Trophoblast cell (in vitro differentiated cells and primary cell): ENCODE measurements at regions not wholly inside any gene's neighbourhood (a gene's known extent, or its start where the extent isn't known, plus 50 kb on each side); places are given as distances from the start of the nearest gene placed in this dataset.

Experiments
- DNase-seq, 2 donors: peaks; one replicate each; pipeline ENCODE4 v3.0.0-alpha.2; 2016
- H2AFZ ChIP-seq: 2 replicates; pipeline ENCODE4 v1.6.1; 2013; ENCODE audit warnings: low read length, moderate library complexity, mild to moderate bottlenecking; ENCODE audit not compliant: insufficient read depth, poor library complexity
- H2AK5ac ChIP-seq: 2 replicates; pipeline ENCODE4 v1.6.1; 2013; ENCODE audit warnings: mild to moderate bottlenecking, low read length
- H2BK120ac ChIP-seq: 2 replicates; pipeline ENCODE4 v1.6.1; 2013; ENCODE audit warnings: low read length, mild to moderate bottlenecking, moderate library complexity; ENCODE audit not compliant: insufficient read depth, poor library complexity
- H2BK12ac ChIP-seq: 2 replicates; pipeline ENCODE4 v1.6.1; 2013; ENCODE audit warnings: mild to moderate bottlenecking, low read length, moderate library complexity
- H2BK5ac ChIP-seq: 2 replicates; pipeline ENCODE4 v1.6.1; 2013; ENCODE audit warnings: low read length, low read depth, moderate library complexity, mild to moderate bottlenecking; ENCODE audit not compliant: poor library complexity
- H3K14ac ChIP-seq: 2 replicates; pipeline ENCODE4 v1.6.1; 2013; ENCODE audit warnings: mild to moderate bottlenecking, low read length
- H3K18ac ChIP-seq: 2 replicates; pipeline ENCODE4 v1.6.1; 2013; ENCODE audit warnings: mild to moderate bottlenecking, low read length
- H3K23ac ChIP-seq: 2 replicates; pipeline ENCODE4 v1.6.1; 2013; ENCODE audit warnings: low read length
- H3K27ac ChIP-seq: 2 replicates; pipeline ENCODE4 v1.5.1; 2013; ENCODE audit warnings: low read depth, mild to moderate bottlenecking, inconsistent platforms, low read length, moderate library complexity
- H3K27me3 ChIP-seq: 2 replicates; pipeline ENCODE4 v1.6.1; 2013; ENCODE audit warnings: inconsistent platforms, mild to moderate bottlenecking, low read length, moderate library complexity; ENCODE audit not compliant: insufficient read depth
- H3K36me3 ChIP-seq, 2 experiments: 1 replicate in 1 of 2; 2 replicates in 1 of 2; pipeline ENCODE4 v1.6.1; 2013; ENCODE audit warnings: low read length in 2 of 2, mild to moderate bottlenecking in 2 of 2, moderate library complexity in 1 of 2; ENCODE audit not compliant: insufficient read depth in 2 of 2, control insufficient read depth in 1 of 2
- H3K4ac ChIP-seq: 2 replicates; pipeline ENCODE4 v1.6.1; 2013; ENCODE audit warnings: low read depth, mild to moderate bottlenecking, low read length, moderate library complexity
- H3K4me1 ChIP-seq, 2 experiments: 1 replicate in 1 of 2; 2 replicates in 1 of 2; pipeline ENCODE4 v1.6.1; 2013; ENCODE audit warnings: low read length in 2 of 2, mild to moderate bottlenecking in 2 of 2, moderate library complexity in 1 of 2; ENCODE audit not compliant: insufficient read depth in 2 of 2, control insufficient read depth in 1 of 2
- H3K4me2 ChIP-seq: 2 replicates; pipeline ENCODE4 v1.6.1; 2013; ENCODE audit warnings: inconsistent platforms, mild to moderate bottlenecking, low read length, moderate library complexity
- H3K4me3 ChIP-seq: 2 replicates; pipeline ENCODE4 v1.5.1; 2013; ENCODE audit warnings: mild to moderate bottlenecking, low read depth, low read length, inconsistent platforms
- H3K79me1 ChIP-seq: one replicate; pipeline ENCODE4 v1.6.1; 2013; ENCODE audit warnings: low read length
- H3K79me2 ChIP-seq: 2 replicates; pipeline ENCODE4 v1.6.1; 2013; ENCODE audit warnings: low read length, mild to moderate bottlenecking; ENCODE audit not compliant: control insufficient read depth, insufficient read depth, poor library complexity
- H3K9ac ChIP-seq: 2 replicates; pipeline ENCODE4 v1.6.1; 2013; ENCODE audit warnings: mild to moderate bottlenecking, low read length
- H3K9me3 ChIP-seq: 2 replicates; pipeline ENCODE4 v1.6.1; 2013; ENCODE audit warnings: low read depth, mild to moderate bottlenecking, control low read depth, inconsistent platforms, low read length; ENCODE audit not compliant: insufficient read depth
- H4K12ac ChIP-seq: 2 replicates; pipeline ENCODE4 v1.6.1; 2013; ENCODE audit warnings: low read depth, mild to moderate bottlenecking, low read length, moderate library complexity
- H4K8ac ChIP-seq: 2 replicates; pipeline ENCODE4 v1.6.1; 2013; ENCODE audit warnings: low read depth, mild to moderate bottlenecking, low read length, moderate library complexity
- H4K91ac ChIP-seq: one replicate; pipeline ENCODE4 v1.6.1; 2013; ENCODE audit warnings: low read depth, mild to moderate bottlenecking, low read length, moderate library complexity
- WGBS: extraction: QIAGEN DNeasy Blood & Tissue Kit; methylation state at CpG from one replicate; pipeline ENCODE4 v1.1.7; 2013; ENCODE audit warnings: missing lambda C conversion rate; ENCODE audit not compliant: insufficient read length, insufficient coverage; ENCODE audit errors: extremely low coverage; 5-methylcytosine and 5-hydroxymethylcytosine counted together

DNA sequence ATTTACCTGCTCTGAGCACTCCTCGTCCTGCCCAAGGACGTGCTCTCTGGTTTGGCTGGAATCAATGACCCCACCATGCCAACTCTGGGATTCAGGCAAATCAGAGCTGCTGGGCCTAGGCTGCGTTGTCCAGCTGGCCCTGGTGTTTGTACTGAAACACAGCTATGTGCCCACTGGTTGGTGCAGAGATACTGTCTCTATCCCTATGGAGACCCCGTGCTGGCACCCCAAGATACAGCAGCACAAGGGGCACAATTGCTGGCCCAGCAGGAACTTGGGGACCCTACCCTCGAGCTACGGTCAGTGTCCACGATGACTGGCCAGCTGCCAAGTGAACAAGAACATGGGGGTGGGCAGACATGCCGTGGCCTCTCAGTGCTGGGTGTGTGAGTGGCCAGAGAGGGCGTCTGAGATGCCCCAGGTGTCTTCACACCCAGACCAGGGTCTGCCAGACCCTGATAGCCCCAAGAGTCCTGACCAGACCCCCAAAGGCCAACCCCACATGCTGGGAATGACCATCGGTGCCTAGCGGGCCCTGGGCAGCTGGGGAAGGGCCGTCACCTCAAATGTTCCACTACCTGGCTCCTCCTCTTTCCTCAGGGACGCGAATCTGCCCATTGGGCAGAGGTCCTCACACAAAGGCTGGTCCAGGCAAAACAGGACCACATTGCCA, 79.3 kb upstream of the ZNF479 start:
- no peaks in the 10 kb centered on the region for H3K4me1 ChIP-seq
- no peak overlapping the region for H2AK5ac ChIP-seq
- H3K18ac ChIP-seq = no peak overlapping the region
- H4K91ac ChIP-seq = no peak overlapping the region
- H4K8ac ChIP-seq = no peak overlapping the region
- H3K79me2 ChIP-seq = no peaks in the 10 kb centered on the region
- no peak overlapping the region for H3K23ac ChIP-seq
- H2AFZ ChIP-seq = no peak overlapping the region
- no peaks in the 10 kb centered on the region for H3K27me3 ChIP-seq
- H3K14ac ChIP-seq = no peak overlapping the region
- whole genome bisulfite sequencing = no CpG with 5 or more reads among the region's 14 CpGs
- H3K4ac ChIP-seq = no peak overlapping the region
- no peak overlapping the region for H2BK12ac ChIP-seq
- no peaks in the 10 kb centered on the region for H3K36me3 ChIP-seq
- no peak overlapping the region for H2BK120ac ChIP-seq
- peaks cover 61% of the 10 kb centered on the region for H3K9me3 ChIP-seq
- H3K9ac ChIP-seq = no peak overlapping the region
- H3K4me2 ChIP-seq = no peak overlapping the region
- H2BK5ac ChIP-seq = no peak overlapping the region
- DNase-seq = no peak
- no peak overlapping the region for H4K12ac ChIP-seq
- H3K4me3 ChIP-seq = no peak overlapping the region
- H3K79me1 ChIP-seq = no peaks in the 10 kb centered on the region
- no peak overlapping the region for H3K27ac ChIP-seq

GRCh38 chr7:57215423-57215822, 83.2 kb upstream of the ZNF479 start:
- no peaks in the 10 kb centered on the region for H3K4me1 ChIP-seq
- H3K18ac ChIP-seq = no peak overlapping the region
- no peaks in the 10 kb centered on the region for H3K36me3 ChIP-seq
- no peak overlapping the region for H3K4me3 ChIP-seq
- no peak overlapping the region for H3K4me2 ChIP-seq
- no peak overlapping the region for H3K23ac ChIP-seq
- no peak overlapping the region for H3K9ac ChIP-seq
- WGBS = no CpG with 5 or more reads among the region's 9 CpGs
- H3K27me3 ChIP-seq = no peaks in the 10 kb centered on the region
- no peak overlapping the region for H3K14ac ChIP-seq
- no peak for DNase-seq
- H3K79me2 ChIP-seq = no peaks in the 10 kb centered on the region
- H3K9me3 ChIP-seq = peaks cover 74% of the 10 kb centered on the region
- H3K27ac ChIP-seq = no peak overlapping the region
- H3K79me1 ChIP-seq = no peaks in the 10 kb centered on the region
- no peak overlapping the region for H2BK120ac ChIP-seq
- no peak overlapping the region for H4K91ac ChIP-seq
- H2AK5ac ChIP-seq = no peak overlapping the region
- no peak overlapping the region for H4K8ac ChIP-seq
- no peak overlapping the region for H3K4ac ChIP-seq
- H4K12ac ChIP-seq = no peak overlapping the region
- no peak overlapping the region for H2BK12ac ChIP-seq
- H2AFZ ChIP-seq = no peak overlapping the region
- H2BK5ac ChIP-seq = no peak overlapping the region

DNA sequence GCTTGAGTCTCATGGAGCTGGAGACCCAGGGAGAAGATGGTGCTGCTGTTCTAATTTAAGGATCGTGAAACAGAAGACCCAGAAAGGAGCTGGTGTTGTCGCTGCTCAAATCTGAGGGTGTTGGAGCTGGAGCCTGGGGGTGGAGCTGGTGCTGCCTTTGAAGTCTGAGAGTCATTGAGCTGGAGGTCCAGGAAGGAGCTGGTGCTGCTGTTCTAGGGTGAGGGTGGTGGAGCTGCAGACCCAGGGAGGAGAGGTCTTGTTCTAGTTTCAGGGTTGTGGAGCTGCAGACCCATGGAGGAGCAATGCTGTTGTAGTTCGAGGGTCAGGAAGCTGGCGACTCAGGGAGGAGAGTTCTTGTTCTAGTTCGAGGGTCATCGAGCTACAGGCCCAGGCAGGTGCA, 84.1 kb upstream of the ZNF479 start:
- H3K36me3 ChIP-seq = no peaks in the 10 kb centered on the region
- no peak overlapping the region for H4K91ac ChIP-seq
- no peaks in the 10 kb centered on the region for H3K4me1 ChIP-seq
- no peak overlapping the region for H2BK120ac ChIP-seq
- H4K12ac ChIP-seq = no peak overlapping the region
- peaks cover 75% of the 10 kb centered on the region for H3K9me3 ChIP-seq
- no peak overlapping the region for H2AK5ac ChIP-seq
- no peak overlapping the region for H3K23ac ChIP-seq
- H3K79me1 ChIP-seq = no peaks in the 10 kb centered on the region
- H3K18ac ChIP-seq = no peak overlapping the region
- no peaks in the 10 kb centered on the region for H3K79me2 ChIP-seq
- no peak for DNase-seq
- H3K9ac ChIP-seq = no peak overlapping the region
- no peak overlapping the region for H2BK12ac ChIP-seq
- no peak overlapping the region for H3K4me3 ChIP-seq
- no peak overlapping the region for H3K27ac ChIP-seq
- H3K14ac ChIP-seq = no peak overlapping the region
- H4K8ac ChIP-seq = no peak overlapping the region
- no peak overlapping the region for H3K4ac ChIP-seq
- WGBS = no CpG with 5 or more reads among the region's 6 CpGs
- H3K4me2 ChIP-seq = no peak overlapping the region
- no peaks in the 10 kb centered on the region for H3K27me3 ChIP-seq
- H2AFZ ChIP-seq = no peak overlapping the region
- no peak overlapping the region for H2BK5ac ChIP-seq

DNA sequence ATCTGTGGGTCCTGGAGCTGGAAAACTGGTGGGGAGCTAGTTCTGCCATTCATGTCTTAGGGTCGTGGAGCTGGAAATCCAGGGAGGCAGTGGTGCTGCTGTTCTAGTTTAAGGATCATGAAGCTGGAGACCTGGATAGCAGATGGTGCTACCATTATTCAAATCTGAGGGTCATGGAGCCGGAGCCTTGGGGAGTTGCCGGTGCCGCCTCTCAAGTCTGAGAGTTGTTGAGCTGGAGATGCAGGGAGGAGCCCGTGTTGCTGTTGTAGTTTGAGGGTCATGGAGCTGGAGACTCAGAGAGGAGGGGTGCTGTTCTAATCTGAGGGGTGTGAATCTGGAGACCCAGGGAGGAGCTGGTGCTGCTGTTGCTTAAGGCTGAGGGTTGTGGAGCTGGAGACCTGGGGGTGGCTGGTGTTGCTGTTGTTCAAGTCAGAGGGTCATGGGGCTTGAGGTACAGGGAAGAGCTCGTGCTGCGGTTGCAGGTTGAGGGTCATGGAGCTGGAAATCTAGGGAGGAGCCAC, 86.0 kb upstream of the ZNF479 start:
- no peak overlapping the region for H4K8ac ChIP-seq
- no peak overlapping the region for H3K23ac ChIP-seq
- no peak overlapping the region for H2BK120ac ChIP-seq
- H3K36me3 ChIP-seq = no peaks in the 10 kb centered on the region
- DNase-seq = no peak
- no peak overlapping the region for H2BK5ac ChIP-seq
- H3K4me1 ChIP-seq = no peaks in the 10 kb centered on the region
- H2BK12ac ChIP-seq = no peak overlapping the region
- H3K14ac ChIP-seq = no peak overlapping the region
- no peak overlapping the region for H2AK5ac ChIP-seq
- H3K27ac ChIP-seq = no peak overlapping the region
- no peak overlapping the region for H3K9ac ChIP-seq
- no peak overlapping the region for H3K18ac ChIP-seq
- no peak overlapping the region for H3K4me3 ChIP-seq
- H3K27me3 ChIP-seq = no peaks in the 10 kb centered on the region
- no peaks in the 10 kb centered on the region for H3K79me1 ChIP-seq
- no peak overlapping the region for H3K4me2 ChIP-seq
- peaks cover 71% of the 10 kb centered on the region for H3K9me3 ChIP-seq
- H3K79me2 ChIP-seq = no peaks in the 10 kb centered on the region
- no CpG with 5 or more reads among the region's 7 CpGs for whole genome bisulfite sequencing
- H3K4ac ChIP-seq = no peak overlapping the region
- H4K12ac ChIP-seq = no peak overlapping the region
- H2AFZ ChIP-seq = no peak overlapping the region
- H4K91ac ChIP-seq = no peak overlapping the region
